ENCODE measurements at regions not wholly inside any gene's neighbourhood (a gene's known extent, or its start where the extent isn't known, plus 50 kb on each side); places are given as distances from the start of the nearest gene placed in this dataset.

DNA sequence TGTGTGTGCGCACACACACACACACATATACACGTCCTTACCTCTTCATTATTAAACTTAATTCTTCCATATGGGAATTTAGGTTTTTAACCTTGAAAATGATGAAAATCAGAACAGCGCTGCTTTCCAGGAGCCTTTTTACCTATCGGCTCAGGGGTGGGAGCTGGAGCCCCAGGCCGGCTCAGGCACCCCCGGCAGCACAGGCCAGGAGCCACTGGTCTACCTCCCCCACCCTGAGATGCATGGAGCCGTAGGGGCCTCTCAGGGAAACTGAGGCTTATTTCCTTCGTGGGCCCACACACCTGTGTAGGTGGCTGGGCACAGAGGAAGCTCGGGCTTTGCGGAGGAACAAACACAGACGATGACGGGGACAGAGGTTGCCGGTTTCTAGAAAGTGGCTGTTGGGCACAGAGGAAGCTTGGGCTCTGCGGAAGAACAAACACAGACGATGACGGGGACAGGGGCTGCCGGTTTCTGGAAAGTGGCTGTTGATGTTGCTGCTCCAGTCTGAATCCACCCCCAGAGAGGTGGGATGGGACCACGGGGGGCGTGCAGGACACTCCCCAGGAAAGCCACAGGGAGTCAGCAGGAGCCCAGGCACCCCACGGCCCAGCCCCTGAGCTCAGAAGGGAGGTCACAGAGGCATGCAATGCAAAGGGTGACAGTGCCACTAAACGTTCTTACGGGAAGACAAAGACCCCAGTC is 149.4 kb downstream of the BRD1 start:
- H3K4me3 ChIP-seq (ENCODE audit: low read depth, low read length): no peak overlapping the region
- TF ChIP-seq, protein P1, sequence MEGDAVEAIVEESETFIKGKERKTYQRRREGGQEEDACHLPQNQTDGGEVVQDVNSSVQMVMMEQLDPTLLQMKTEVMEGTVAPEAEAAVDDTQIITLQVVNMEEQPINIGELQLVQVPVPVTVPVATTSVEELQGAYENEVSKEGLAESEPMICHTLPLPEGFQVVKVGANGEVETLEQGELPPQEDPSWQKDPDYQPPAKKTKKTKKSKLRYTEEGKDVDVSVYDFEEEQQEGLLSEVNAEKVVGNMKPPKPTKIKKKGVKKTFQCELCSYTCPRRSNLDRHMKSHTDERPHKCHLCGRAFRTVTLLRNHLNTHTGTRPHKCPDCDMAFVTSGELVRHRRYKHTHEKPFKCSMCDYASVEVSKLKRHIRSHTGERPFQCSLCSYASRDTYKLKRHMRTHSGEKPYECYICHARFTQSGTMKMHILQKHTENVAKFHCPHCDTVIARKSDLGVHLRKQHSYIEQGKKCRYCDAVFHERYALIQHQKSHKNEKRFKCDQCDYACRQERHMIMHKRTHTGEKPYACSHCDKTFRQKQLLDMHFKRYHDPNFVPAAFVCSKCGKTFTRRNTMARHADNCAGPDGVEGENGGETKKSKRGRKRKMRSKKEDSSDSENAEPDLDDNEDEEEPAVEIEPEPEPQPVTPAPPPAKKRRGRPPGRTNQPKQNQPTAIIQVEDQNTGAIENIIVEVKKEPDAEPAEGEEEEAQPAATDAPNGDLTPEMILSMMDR (IDR thresholded peaks at IDR 0.05; ENCODE audit: low read depth, low read length, missing control alignments): no peak
- DNase-seq (ENCODE audit: low read depth): no peak

DNA sequence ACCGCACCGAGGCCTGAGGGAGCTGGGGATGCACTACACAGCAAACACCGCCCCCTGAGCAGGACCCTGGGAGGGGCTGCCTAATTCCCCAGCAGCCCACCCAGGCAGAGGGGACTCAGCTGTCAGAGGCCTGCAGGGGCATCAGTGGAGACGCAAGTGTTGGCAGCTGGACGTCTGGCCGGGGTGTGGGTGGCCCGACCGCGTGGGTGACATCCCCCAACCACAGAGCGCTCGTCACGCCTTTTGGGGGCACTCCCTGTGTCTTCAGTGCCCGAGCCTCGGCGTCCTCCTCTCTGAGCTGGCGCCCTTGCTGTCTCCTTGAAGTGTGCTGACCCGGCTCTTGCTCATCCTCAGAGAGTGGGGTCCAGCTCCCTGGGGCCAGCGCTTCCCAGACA is 150.2 kb downstream of the BRD1 start:
- no peak overlapping the region for H3K4me3 ChIP-seq (ENCODE audit: low read depth, low read length)
- DNase-seq (ENCODE audit: low read depth): no peak
- TF ChIP-seq, protein P1 (IDR thresholded peaks at IDR 0.05; ENCODE audit: low read depth, low read length, missing control alignments): no peak

- no peak overlapping the region for H3K4me3 ChIP-seq (ENCODE audit: low read depth, low read length)
- TF ChIP-seq, protein P1 (IDR thresholded peaks at IDR 0.05; ENCODE audit: low read depth, low read length, missing control alignments): no peak
- DNase-seq (ENCODE audit: low read depth): no peak
Observed at GRCh38 chr22:49676783-49677494, 150.7 kb downstream of the BRD1 start.

DNA sequence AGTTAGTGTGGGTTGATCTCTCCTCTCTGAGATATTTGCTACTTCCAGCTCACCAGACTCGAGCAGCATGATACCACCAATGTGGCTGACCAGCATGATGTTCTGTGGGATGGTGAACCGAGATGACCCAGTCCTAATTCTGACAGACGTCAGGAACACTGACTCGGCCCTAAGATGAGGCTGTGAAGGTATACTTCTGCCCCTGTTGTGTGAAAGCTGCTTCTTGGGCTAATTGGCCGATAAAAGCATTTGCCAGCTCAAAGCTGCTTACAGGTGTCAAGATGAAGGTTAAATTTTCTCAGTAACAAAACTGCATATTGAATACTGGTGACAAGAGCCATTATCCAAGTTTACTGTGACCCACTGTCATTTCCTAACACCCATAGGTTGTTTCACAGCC is 151.4 kb downstream of the BRD1 start:
- no peak overlapping the region for H3K4me3 ChIP-seq (ENCODE audit: low read depth, low read length)
- DNase-seq (ENCODE audit: low read depth): no peak
- TF ChIP-seq, protein P1 (IDR thresholded peaks at IDR 0.05; ENCODE audit: low read depth, low read length, missing control alignments): no peak

DNA sequence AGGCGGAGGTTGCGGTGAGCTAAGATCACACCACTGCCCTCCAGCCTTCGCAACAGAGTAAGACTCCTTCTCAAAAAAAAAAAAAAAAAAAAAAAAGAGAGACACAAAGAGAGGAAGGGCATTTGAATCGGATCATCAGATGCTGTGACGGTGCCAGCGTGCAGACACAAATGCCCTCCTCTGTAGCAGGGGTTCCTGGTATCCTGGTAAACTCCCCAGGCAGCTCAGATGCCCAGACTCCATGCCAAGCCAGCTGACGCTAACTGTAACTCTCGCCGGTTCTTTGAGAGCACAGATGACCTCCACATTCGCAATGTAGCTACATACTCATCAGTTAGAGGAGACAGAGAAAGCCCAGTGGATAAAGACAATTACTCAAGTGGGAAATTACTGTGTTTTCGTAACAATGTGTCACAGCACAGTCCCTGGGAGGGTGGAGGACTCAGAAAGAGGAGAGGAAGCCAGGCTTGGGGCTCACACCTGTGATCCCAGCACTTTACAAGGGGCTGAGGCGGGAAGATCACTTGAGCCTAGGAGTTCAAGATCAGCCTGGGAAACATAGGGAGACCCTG is 153.1 kb downstream of the BRD1 start:
- TF ChIP-seq, protein P1 (IDR thresholded peaks at IDR 0.05; ENCODE audit: low read depth, low read length, missing control alignments): no peak
- no peak overlapping the region for H3K4me3 ChIP-seq (ENCODE audit: low read depth, low read length)
- DNase-seq (ENCODE audit: low read depth): no peak

DNA sequence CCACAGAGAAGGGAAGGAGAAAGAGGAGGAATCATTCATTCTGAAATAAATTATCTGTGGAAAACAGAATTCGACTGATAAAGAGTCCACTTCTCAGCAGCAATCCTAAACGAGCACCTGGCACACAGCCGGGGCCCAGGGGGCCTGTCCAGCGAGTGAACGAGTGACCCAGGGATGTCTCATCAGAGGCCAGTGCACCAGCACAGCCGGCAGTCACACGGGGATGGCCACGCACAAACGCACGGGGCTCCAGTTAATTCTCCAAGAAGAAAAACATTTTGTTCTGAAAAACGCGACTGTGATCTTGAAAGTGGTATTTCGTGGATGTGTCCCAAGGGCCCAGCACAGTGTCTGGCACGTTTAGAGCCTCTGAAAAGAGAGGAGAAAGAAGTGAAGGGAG is 154.6 kb downstream of the BRD1 start:
- TF ChIP-seq, protein P1 (IDR thresholded peaks at IDR 0.05; ENCODE audit: low read depth, low read length, missing control alignments): no peak

More for the DNA sequence above, 154.6 kb downstream of the BRD1 start:
- no peak overlapping the region for H3K4me3 ChIP-seq (ENCODE audit: low read depth, low read length)
- no peak for DNase-seq (ENCODE audit: low read depth)
